ENCODE measurements at regions not wholly inside any gene's neighbourhood (a gene's known extent, or its start where the extent isn't known, plus 50 kb on each side); places are given as distances from the start of the nearest gene placed in this dataset.
"Not testable (repeated sequence)": the region's sequence is repeated elsewhere in the genome, so short reads cannot be mapped to it uniquely, and the experiment has no call there.

- H3K4me3 Mint-ChIP-seq, result no peak overlapping the region
- H3K27ac Mint-ChIP-seq, result no peak overlapping the region
- no peak for DNase-seq
- no peaks in the 10 kb centered on the region for H3K27me3 Mint-ChIP-seq
- no peaks in the 10 kb centered on the region for H3K9me3 Mint-ChIP-seq
- peaks cover 3% of the 10 kb centered on the region for H3K4me1 Mint-ChIP-seq
- H3K36me3 Mint-ChIP-seq, result no peaks in the 10 kb centered on the region
Observed at GRCh38 chr10:4285121-4285520, 500.1 kb upstream of the KLF6 start.

- H3K36me3 Mint-ChIP-seq, result no peaks in the 10 kb centered on the region
- no peaks in the 10 kb centered on the region for H3K27me3 Mint-ChIP-seq
- H3K9me3 Mint-ChIP-seq, result no peaks in the 10 kb centered on the region
- H3K4me3 Mint-ChIP-seq, result no peak overlapping the region
- peaks cover 3% of the 10 kb centered on the region for H3K4me1 Mint-ChIP-seq
- DNase-seq, result no peak
- no peak overlapping the region for H3K27ac Mint-ChIP-seq
Observed at GRCh38 chr10:4283846-4284610, 499.0 kb upstream of the KLF6 start.

GRCh38 chr10:4282496-4282895 lies 497.5 kb upstream of the KLF6 start:
- Mint-ChIP-seq H3K27ac (no peak overlapping the region), H3K4me1 (peaks cover 3% of the 10 kb centered on the region), H3K27me3 (no peaks in the 10 kb centered on the region), H3K4me3 (no peak overlapping the region), H3K9me3 (no peaks in the 10 kb centered on the region), H3K36me3 (no peaks in the 10 kb centered on the region)
- DNase-seq, result no peak

GRCh38 chr10:4281190-4281825 lies 496.3 kb upstream of the KLF6 start:
- Mint-ChIP-seq H3K27me3 (no peaks in the 10 kb centered on the region), H3K9me3 (no peaks in the 10 kb centered on the region), H3K36me3 (no peaks in the 10 kb centered on the region), H3K4me1 (peaks cover 3% of the 10 kb centered on the region), H3K4me3 (no peak overlapping the region), H3K27ac (no peak overlapping the region)
- DNase-seq, result no peak

- Mint-ChIP-seq H3K27ac (no peak overlapping the region), H3K36me3 (no peaks in the 10 kb centered on the region), H3K27me3 (no peaks in the 10 kb centered on the region), H3K9me3 (no peaks in the 10 kb centered on the region), H3K4me3 (no peak overlapping the region), H3K4me1 (peaks cover 3% of the 10 kb centered on the region)
- no peak for DNase-seq
Observed at GRCh38 chr10:4280461-4281189, 495.6 kb upstream of the KLF6 start.

GRCh38 chr10:4279655-4280054 lies 494.6 kb upstream of the KLF6 start:
- Mint-ChIP-seq H3K27ac (no peak overlapping the region), H3K4me3 (no peak overlapping the region), H3K4me1 (no peaks in the 10 kb centered on the region), H3K27me3 (peaks cover 1% of the 10 kb centered on the region), H3K36me3 (no peaks in the 10 kb centered on the region), H3K9me3 (no peaks in the 10 kb centered on the region)
- no peak for DNase-seq

- no peaks in the 10 kb centered on the region for H3K4me1 Mint-ChIP-seq
- H3K27me3 Mint-ChIP-seq, result peaks cover 7% of the 10 kb centered on the region
- H3K9me3 Mint-ChIP-seq, result no peaks in the 10 kb centered on the region
- H3K27ac Mint-ChIP-seq, result no peak overlapping the region
- H3K4me3 Mint-ChIP-seq, result no peak overlapping the region
- H3K36me3 Mint-ChIP-seq, result no peaks in the 10 kb centered on the region
- no peak for DNase-seq
Observed at GRCh38 chr10:4278186-4278585, 493.2 kb upstream of the KLF6 start.

- Mint-ChIP-seq H3K27ac (no peak overlapping the region), H3K9me3 (no peaks in the 10 kb centered on the region), H3K4me1 (no peaks in the 10 kb centered on the region), H3K27me3 (peaks cover 7% of the 10 kb centered on the region), H3K36me3 (no peaks in the 10 kb centered on the region), H3K4me3 (no peak overlapping the region)
- DNase-seq, result no peak
Observed at GRCh38 chr10:4276151-4276550, 491.1 kb upstream of the KLF6 start.

GRCh38 chr10:4274671-4275070 lies 489.7 kb upstream of the KLF6 start:
- not testable (repeated sequence) for H3K4me3 Mint-ChIP-seq, DNase-seq, H3K9me3 Mint-ChIP-seq, H3K4me1 Mint-ChIP-seq, H3K36me3 Mint-ChIP-seq, H3K27ac Mint-ChIP-seq
- H3K27me3 Mint-ChIP-seq, result peaks cover 11% of the 10 kb centered on the region

- peaks cover 11% of the 10 kb centered on the region for H3K27me3 Mint-ChIP-seq
- peaks cover under 1% of the 10 kb centered on the region for H3K4me1 Mint-ChIP-seq
- DNase-seq, result no peak
- H3K4me3 Mint-ChIP-seq, result no peak overlapping the region
- no peaks in the 10 kb centered on the region for H3K36me3 Mint-ChIP-seq
- H3K27ac Mint-ChIP-seq, result no peak overlapping the region
- no peaks in the 10 kb centered on the region for H3K9me3 Mint-ChIP-seq
Observed at GRCh38 chr10:4271193-4271592, 486.2 kb upstream of the KLF6 start.

- Mint-ChIP-seq H3K27ac (no peak overlapping the region), H3K9me3 (no peaks in the 10 kb centered on the region), H3K4me1 (peaks cover 7% of the 10 kb centered on the region), H3K4me3 (no peak overlapping the region), H3K36me3 (no peaks in the 10 kb centered on the region), H3K27me3 (peaks cover 11% of the 10 kb centered on the region)
- DNase-seq, result no peak
Observed at GRCh38 chr10:4270116-4270515, 485.1 kb upstream of the KLF6 start.

- not testable (repeated sequence) for H3K36me3 Mint-ChIP-seq, H3K4me1 Mint-ChIP-seq, H3K4me3 Mint-ChIP-seq, H3K27me3 Mint-ChIP-seq, DNase-seq, H3K9me3 Mint-ChIP-seq, H3K27ac Mint-ChIP-seq
Observed at GRCh38 chr10:4268490-4268889, 483.5 kb upstream of the KLF6 start.

- Mint-ChIP-seq H3K27ac (no peak overlapping the region), H3K27me3 (peaks cover 4% of the 10 kb centered on the region), H3K4me3 (no peak overlapping the region), H3K36me3 (no peaks in the 10 kb centered on the region), H3K9me3 (no peaks in the 10 kb centered on the region), H3K4me1 (peaks cover 7% of the 10 kb centered on the region)
- DNase-seq, result no peak
Observed at GRCh38 chr10:4267086-4267773, 482.2 kb upstream of the KLF6 start.

- no peaks in the 10 kb centered on the region for H3K9me3 Mint-ChIP-seq
- DNase-seq, result no peak
- no peak overlapping the region for H3K4me3 Mint-ChIP-seq
- H3K27ac Mint-ChIP-seq, result no peak overlapping the region
- H3K4me1 Mint-ChIP-seq, result peaks cover 7% of the 10 kb centered on the region
- no peaks in the 10 kb centered on the region for H3K36me3 Mint-ChIP-seq
- H3K27me3 Mint-ChIP-seq, result peaks cover 4% of the 10 kb centered on the region
Observed at GRCh38 chr10:4266416-4267085, 481.5 kb upstream of the KLF6 start.

GRCh38 chr10:4265964-4266363 lies 481.0 kb upstream of the KLF6 start:
- H3K9me3 Mint-ChIP-seq, result no peaks in the 10 kb centered on the region
- H3K27me3 Mint-ChIP-seq, result peaks cover 4% of the 10 kb centered on the region
- peaks cover 7% of the 10 kb centered on the region for H3K4me1 Mint-ChIP-seq
- no peak overlapping the region for H3K4me3 Mint-ChIP-seq
- no peak overlapping the region for H3K27ac Mint-ChIP-seq
- no peaks in the 10 kb centered on the region for H3K36me3 Mint-ChIP-seq
- no peak for DNase-seq

Data from activated naive CD8-positive, alpha-beta T cell treated with anti-CD3 and anti-CD28 coated beads for 36 hours (primary cell).